ENCODE measurements at regions not wholly inside any gene's neighbourhood (a gene's known extent, or its start where the extent isn't known, plus 50 kb on each side); places are given as distances from the start of the nearest gene placed in this dataset.
A peak's percentile ranks its signal among the peaks of the same experiment; 100 is the strongest.

GRCh38 chr7:39808796-39809481 lies 141.1 kb upstream of the CDK13 start:
- H3K27ac ChIP-seq = no peak overlapping the region
- ChIA-PET CTCF (no interaction called here), POLR2A (ENCODE audit: low non-redundant PET) (no interaction called here)
- TF ChIP-seq CTCF (conservative IDR thresholded peaks at IDR 0.05; ENCODE audit: low read depth) = no peak
- no peak for DNase-seq (ENCODE audit: low spot score)

DNA sequence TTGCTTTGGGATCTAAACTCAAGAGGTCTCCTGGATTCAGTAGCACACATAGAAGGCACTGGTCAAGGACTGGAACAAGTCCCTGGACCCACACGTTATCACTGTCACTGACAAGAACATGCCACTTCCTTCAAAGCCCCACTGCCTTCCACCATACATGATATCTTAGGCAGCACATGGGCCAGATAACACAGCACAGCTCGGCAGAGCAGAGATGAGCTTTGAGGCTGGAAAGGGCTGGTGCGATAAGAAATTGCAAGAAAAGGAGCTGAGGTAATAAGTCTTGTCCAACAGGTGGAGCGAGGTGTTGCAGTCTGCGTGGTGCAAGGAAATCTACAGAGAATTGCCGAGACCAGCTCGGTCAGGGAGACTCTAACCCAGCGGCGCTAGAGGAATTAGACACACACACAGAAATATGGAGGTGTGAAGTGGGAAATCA lies 139.8 kb upstream of the CDK13 start:
- TF ChIP-seq CTCF (conservative IDR thresholded peaks at IDR 0.05; ENCODE audit: low read depth) = no peak
- POLR2A ChIA-PET (ENCODE audit: low non-redundant PET) = no interaction called here
- DNase-seq (ENCODE audit: low spot score) = no peak

GRCh38 chr7:39810710-39811109 lies 139.3 kb upstream of the CDK13 start:
- H3K27ac ChIP-seq = no peak overlapping the region
- no peak for TF ChIP-seq CTCF (conservative IDR thresholded peaks at IDR 0.05; ENCODE audit: low read depth)
- ChIA-PET CTCF (interaction anchor here (0.8 kb wide), 1 partner anchor 18 kb away, joined by 3 read pairs; no protein-coding TSS in a partner anchor), POLR2A (ENCODE audit: low non-redundant PET) (no interaction called here)
- no peak for DNase-seq (ENCODE audit: low spot score)

More for the DNA sequence above, 139.8 kb upstream of the CDK13 start:
- CTCF ChIA-PET = no interaction called here
- H3K27ac ChIP-seq = no peak overlapping the region

GRCh38 chr7:39811161-39811614 lies 138.9 kb upstream of the CDK13 start:
- no peak for TF ChIP-seq CTCF (conservative IDR thresholded peaks at IDR 0.05; ENCODE audit: low read depth)
- POLR2A ChIA-PET (ENCODE audit: low non-redundant PET) = no interaction called here
- CTCF ChIA-PET = interaction anchor here (0.8 kb wide), 1 partner anchor 18 kb away, joined by 3 read pairs; no protein-coding TSS in a partner anchor
- H3K27ac ChIP-seq = no peak overlapping the region
- peak; percentile 68 for DNase-seq (ENCODE audit: low spot score)

- POLR2A ChIA-PET (ENCODE audit: low non-redundant PET) = no interaction called here
- DNase-seq (ENCODE audit: low spot score) = no peak
- CTCF ChIA-PET = no interaction called here
- TF ChIP-seq CTCF (conservative IDR thresholded peaks at IDR 0.05; ENCODE audit: low read depth) = no peak
- H3K27ac ChIP-seq = no peak overlapping the region
These were observed 133.5 kb upstream of the CDK13 start for GRCh38 chr7:39816462-39817060.

DNA sequence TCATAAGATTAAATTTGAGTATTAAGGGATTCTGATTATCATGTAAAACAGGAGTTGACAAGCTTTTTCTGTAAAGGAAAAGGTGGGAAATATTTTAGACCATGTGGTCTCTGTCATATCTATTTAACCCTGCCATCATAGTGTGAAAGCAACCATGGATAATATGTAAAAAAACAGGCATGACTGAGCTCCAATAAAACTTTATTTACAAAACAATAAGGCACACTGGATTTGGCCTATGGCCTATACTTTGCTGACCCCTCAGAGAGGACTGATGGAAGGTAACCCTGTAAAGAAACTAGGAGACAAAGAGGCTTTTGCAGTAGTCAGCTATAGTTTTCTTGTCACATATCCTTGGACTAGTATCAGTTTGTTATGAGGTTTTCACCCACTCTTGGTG lies 130.5 kb upstream of the CDK13 start:
- ChIA-PET POLR2A (ENCODE audit: low non-redundant PET) (no interaction called here), CTCF (interaction anchor here (0.6 to 0.7 kb wide), 2 partner anchors 14 to 102 kb away, joined by 3 read pairs; no protein-coding TSS in a partner anchor)
- H3K27ac ChIP-seq = no peak overlapping the region
- TF ChIP-seq CTCF (conservative IDR thresholded peaks at IDR 0.05; ENCODE audit: low read depth) = no peak
- no peak for DNase-seq (ENCODE audit: low spot score)
